ENCODE measurements at regions not wholly inside any gene's neighbourhood (a gene's known extent, or its start where the extent isn't known, plus 50 kb on each side); places are given as distances from the start of the nearest gene placed in this dataset.
"Not testable (repeated sequence)": the region's sequence is repeated elsewhere in the genome, so short reads cannot be mapped to it uniquely, and the experiment has no call there.

GRCh38 chr14:106466483-106466882 lies 940.1 kb downstream of the TMEM121 start:
- TF ChIP-seq POLR2AphosphoS5 (IDR thresholded peaks at IDR 0.05; ENCODE audit: borderline replicate concordance, low read depth, low read length); EZH2 (IDR thresholded peaks at IDR 0.05): not testable (repeated sequence)

Data from SK-N-MC (cell line).